Upper lobe of left lung (tissue), 6 donors: ENCODE measurements at regions not wholly inside any gene's neighbourhood (a gene's known extent, or its start where the extent isn't known, plus 50 kb on each side); places are given as distances from the start of the nearest gene placed in this dataset.
A peak's percentile ranks its signal among the peaks of the same experiment; 100 is the strongest.

ENCODE experiments used
- ATAC-seq, 2 donors: fragments of 200-7000 bp; cut with Tn5 transposase; one replicate each; pipeline ENCODE4 v1.9.1; 2022; ENCODE audit warnings: mild to moderate bottlenecking in 2 of 2, moderate library complexity in 2 of 2; ENCODE audit not compliant: low FRiP score in 2 of 2
- DNase-seq, 2 donors: peaks; one replicate each; pipeline ENCODE4 v3.0.0-alpha.2; 2019 to 2020
- H3K27ac ChIP-seq, 4 donors: fragments of 200-600 bp; sonication (generic); one replicate each; pipeline ENCODE4 v1.5.1; 2016 to 2019
- H3K27me3 ChIP-seq, 4 donors: fragments of 200-600 bp; sonication (generic); one replicate each; pipeline ENCODE4 v1.5.1; 2017 to 2019
- H3K36me3 ChIP-seq, 4 donors: fragments of 200-600 bp; sonication (generic); one replicate each; pipeline ENCODE4 v1.5.1; 2016 to 2019
- H3K4me1 ChIP-seq, 4 donors: fragments of 200-600 bp; sonication (generic); one replicate each; pipeline ENCODE4 v1.5.1; 2018 to 2019
- H3K4me3 ChIP-seq, 4 donors: fragments of 200-600 bp; sonication (generic); one replicate each; pipeline ENCODE4 v1.5.1; 2017 to 2019; ENCODE audit warnings: mild to moderate bottlenecking in 2 of 4, moderate library complexity in 1 of 4
- H3K9me3 ChIP-seq, 4 donors: fragments of 200-600 bp; sonication (generic); one replicate each; pipeline ENCODE4 v1.5.1; 2018 to 2019
- EP300 ChIP-seq, 4 donors: sonication (generic); formaldehyde crosslinking; IDR thresholded peaks; one replicate each; pipeline ENCODE4 v1.5.1; 2017; ENCODE audit warnings: antibody characterized with exemption in 4 of 4, control low read depth in 2 of 4
- POLR2A ChIP-seq, 4 donors: fragments of 450-650 bp; IDR thresholded peaks; one replicate each; pipeline ENCODE4 v1.5.1; 2016 to 2017; ENCODE audit warnings: antibody characterized with exemption in 4 of 4, mild to moderate bottlenecking in 2 of 4
- POLR2AphosphoS5 ChIP-seq, 2 donors: sonication (generic); formaldehyde crosslinking; IDR thresholded peaks; one replicate each; pipeline ENCODE4 v1.5.1; 2017; ENCODE audit warnings: antibody characterized with exemption in 2 of 2
- WGBS, 2 donors: methylation state at CpG; one replicate each; pipeline ENCODE4 v1.1.5; 2017 to 2018; 5-methylcytosine and 5-hydroxymethylcytosine counted together
- TF ChIP-seq, protein P1 (sequence below), 6 experiments: fragments of 450-650 bp in 4 of 6; fragments of 200-600 bp in 2 of 6; sonication (generic) in 2 of 6; IDR thresholded peaks; one replicate each; pipeline ENCODE4 v1.5.1; 2016 to 2019; ENCODE audit warnings: antibody characterized with exemption in 6 of 6
- donor health status: DM: no; HTN: no; CAD: no; lungs with moderate emphysema.
- donor health status: DM: no; HTN: yes; CAD: no; lungs with severe emphysema.

- TF ChIP-seq POLR2AphosphoS5 (IDR thresholded peaks at IDR 0.05) (no peak), EP300 (IDR thresholded peaks at IDR 0.05) (no peak), POLR2A (IDR thresholded peaks at IDR 0.05) (no peak)
- TF ChIP-seq, protein P1, sequence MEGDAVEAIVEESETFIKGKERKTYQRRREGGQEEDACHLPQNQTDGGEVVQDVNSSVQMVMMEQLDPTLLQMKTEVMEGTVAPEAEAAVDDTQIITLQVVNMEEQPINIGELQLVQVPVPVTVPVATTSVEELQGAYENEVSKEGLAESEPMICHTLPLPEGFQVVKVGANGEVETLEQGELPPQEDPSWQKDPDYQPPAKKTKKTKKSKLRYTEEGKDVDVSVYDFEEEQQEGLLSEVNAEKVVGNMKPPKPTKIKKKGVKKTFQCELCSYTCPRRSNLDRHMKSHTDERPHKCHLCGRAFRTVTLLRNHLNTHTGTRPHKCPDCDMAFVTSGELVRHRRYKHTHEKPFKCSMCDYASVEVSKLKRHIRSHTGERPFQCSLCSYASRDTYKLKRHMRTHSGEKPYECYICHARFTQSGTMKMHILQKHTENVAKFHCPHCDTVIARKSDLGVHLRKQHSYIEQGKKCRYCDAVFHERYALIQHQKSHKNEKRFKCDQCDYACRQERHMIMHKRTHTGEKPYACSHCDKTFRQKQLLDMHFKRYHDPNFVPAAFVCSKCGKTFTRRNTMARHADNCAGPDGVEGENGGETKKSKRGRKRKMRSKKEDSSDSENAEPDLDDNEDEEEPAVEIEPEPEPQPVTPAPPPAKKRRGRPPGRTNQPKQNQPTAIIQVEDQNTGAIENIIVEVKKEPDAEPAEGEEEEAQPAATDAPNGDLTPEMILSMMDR (IDR thresholded peaks at IDR 0.05) = no peak
Observed at GRCh38 chr4:100789991-100790390, 272.2 kb upstream of the EMCN start.

GRCh38 chr4:100786481-100786880 lies 268.7 kb upstream of the EMCN start:
- Histone ChIP-seq H3K4me3 (no peak overlapping the region), H3K9me3 (no peaks in the 10 kb centered on the region), H3K27ac (peak overlapping the region in 1 of 4 donors; percentile 1), H3K4me1 (no peaks in the 10 kb centered on the region), H3K36me3 (no peaks in the 10 kb centered on the region), H3K27me3 (no peaks in the 10 kb centered on the region)
- WGBS, 2 donors = 46 to 48% methylated on average over 1 of the region's 1 CpG
- no peak for DNase-seq
- no peak for ATAC-seq
- TF ChIP-seq, protein P1 (IDR thresholded peaks at IDR 0.05) = no peak
- TF ChIP-seq POLR2A (IDR thresholded peaks at IDR 0.05) (no peak), EP300 (IDR thresholded peaks at IDR 0.05) (no peak), POLR2AphosphoS5 (IDR thresholded peaks at IDR 0.05) (no peak)

More at GRCh38 chr4:100789991-100790390, 272.2 kb upstream of the EMCN start:
- H3K27me3 ChIP-seq = no peaks in the 10 kb centered on the region
- ATAC-seq (no peak), DNase-seq (no peak)
- no peaks in the 10 kb centered on the region for H3K4me1 ChIP-seq
- H3K4me3 ChIP-seq = no peak overlapping the region
- no peak overlapping the region for H3K27ac ChIP-seq
- H3K36me3 ChIP-seq = no peaks in the 10 kb centered on the region
- H3K9me3 ChIP-seq = no peaks in the 10 kb centered on the region

DNA sequence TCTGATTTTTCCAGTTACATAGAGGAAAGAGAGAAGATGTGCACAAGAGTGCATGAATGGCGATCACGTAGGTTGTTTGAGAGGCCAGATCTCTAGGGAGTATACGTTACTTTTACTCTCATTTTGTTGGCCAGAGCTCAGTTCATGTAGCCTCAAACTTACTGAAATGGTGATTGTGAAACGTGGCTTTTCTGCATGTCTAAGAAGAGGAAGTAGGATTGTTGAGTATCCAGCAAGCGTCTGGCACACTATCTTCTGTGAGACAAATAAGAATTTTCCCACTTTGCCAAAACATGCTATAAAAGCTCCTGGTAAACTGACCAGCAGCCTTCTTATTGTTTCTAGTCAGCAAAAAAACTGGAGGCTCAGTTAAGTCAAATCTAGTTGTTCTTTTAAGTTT lies 264.5 kb upstream of the EMCN start:
- no peak for DNase-seq
- no peaks in the 10 kb centered on the region for H3K4me1 ChIP-seq
- peaks cover 0 to 3% (median 0%) of the 10 kb centered on the region in 4 donors for H3K9me3 ChIP-seq
- H3K36me3 ChIP-seq = no peaks in the 10 kb centered on the region
- no peak for ATAC-seq
- H3K27me3 ChIP-seq = no peaks in the 10 kb centered on the region
- no peak overlapping the region for H3K27ac ChIP-seq
- TF ChIP-seq, protein P1 (IDR thresholded peaks at IDR 0.05) = no peak
- TF ChIP-seq POLR2A (IDR thresholded peaks at IDR 0.05) (no peak), POLR2AphosphoS5 (IDR thresholded peaks at IDR 0.05) (no peak), EP300 (IDR thresholded peaks at IDR 0.05) (no peak)
- WGBS, 2 donors = 38 to 57% methylated on average over 5 of the region's 5 CpGs
- H3K4me3 ChIP-seq = no peak overlapping the region

DNA sequence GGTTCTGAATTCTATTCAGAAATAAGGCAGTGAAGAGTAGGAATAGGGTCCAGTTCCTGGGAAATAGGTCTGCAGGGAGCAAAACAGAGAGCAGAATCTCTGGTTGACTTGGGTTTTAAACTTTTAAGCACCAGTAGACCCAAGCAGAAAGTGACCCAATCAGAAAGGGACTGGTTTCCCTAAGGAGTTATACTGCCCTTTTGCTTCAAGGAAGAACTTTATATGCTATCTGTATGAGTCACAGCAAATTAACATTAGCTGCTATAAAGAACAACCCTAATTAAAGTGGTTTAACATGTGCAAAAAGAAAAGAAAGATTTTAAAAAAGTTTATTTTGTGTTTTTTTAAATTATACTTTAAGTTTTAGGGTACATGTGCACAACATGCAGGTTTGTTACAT lies 263.6 kb upstream of the EMCN start:
- no peak for DNase-seq

DNA sequence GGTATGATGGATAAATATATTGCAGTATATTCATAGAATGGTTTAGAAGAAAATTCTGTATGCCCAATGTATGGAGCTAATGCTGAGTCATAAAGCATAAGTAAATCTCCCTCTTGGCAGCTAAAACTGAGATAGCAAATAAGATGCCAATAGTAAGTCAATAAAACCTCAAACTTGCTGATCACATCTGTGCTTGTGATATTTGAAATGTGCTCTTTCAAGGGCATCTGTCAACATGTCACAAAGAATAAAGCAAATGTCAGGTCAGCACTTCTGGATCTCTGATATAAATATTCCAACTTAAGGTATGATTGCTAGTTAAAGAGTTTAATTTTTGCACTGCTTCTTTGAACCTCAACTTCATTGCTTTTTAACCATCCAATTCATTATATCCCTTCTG lies 262.3 kb upstream of the EMCN start:
- no peak for TF ChIP-seq POLR2A (IDR thresholded peaks at IDR 0.05)
- TF ChIP-seq, protein P1 (IDR thresholded peaks at IDR 0.05) = no peak
- TF ChIP-seq EP300 (IDR thresholded peaks at IDR 0.05) = no peak
- TF ChIP-seq POLR2AphosphoS5 (IDR thresholded peaks at IDR 0.05) = no peak
- H3K4me1 ChIP-seq = no peaks in the 10 kb centered on the region
- H3K4me3 ChIP-seq = no peak overlapping the region
- no peak overlapping the region for H3K27ac ChIP-seq
- no peak for ATAC-seq
- no peaks in the 10 kb centered on the region for H3K27me3 ChIP-seq
- H3K9me3 ChIP-seq = peaks cover 0 to 4% (median 0%) of the 10 kb centered on the region in 4 donors
- no peaks in the 10 kb centered on the region for H3K36me3 ChIP-seq
- DNase-seq = no peak

More for the DNA sequence above, 263.6 kb upstream of the EMCN start:
- no peaks in the 10 kb centered on the region for H3K36me3 ChIP-seq
- H3K27me3 ChIP-seq = no peaks in the 10 kb centered on the region
- TF ChIP-seq POLR2A (IDR thresholded peaks at IDR 0.05) (no peak), EP300 (IDR thresholded peaks at IDR 0.05) (no peak), POLR2AphosphoS5 (IDR thresholded peaks at IDR 0.05) (no peak)
- TF ChIP-seq, protein P1 (IDR thresholded peaks at IDR 0.05) = no peak
- peaks cover 0 to 4% (median 0%) of the 10 kb centered on the region in 4 donors for H3K9me3 ChIP-seq
- H3K27ac ChIP-seq = no peak overlapping the region
- H3K4me3 ChIP-seq = no peak overlapping the region
- no peaks in the 10 kb centered on the region for H3K4me1 ChIP-seq
- ATAC-seq = no peak
